Activated CD4-positive, alpha-beta T cell treated with anti-CD3 and anti-CD28 coated beads, Interleukin-2, Interleukin-6, amounts not matched to agents 100 ng/mL and 50 ng/mL, durations not matched to agents 16 hours and 8 hours (primary cell): ENCODE measurements at regions not wholly inside any gene's neighbourhood (a gene's known extent, or its start where the extent isn't known, plus 50 kb on each side); places are given as distances from the start of the nearest gene placed in this dataset.

Experiments
- DNase-seq: peaks from one replicate; pipeline ENCODE4 v3.0.0-alpha.2; 2020

DNA sequence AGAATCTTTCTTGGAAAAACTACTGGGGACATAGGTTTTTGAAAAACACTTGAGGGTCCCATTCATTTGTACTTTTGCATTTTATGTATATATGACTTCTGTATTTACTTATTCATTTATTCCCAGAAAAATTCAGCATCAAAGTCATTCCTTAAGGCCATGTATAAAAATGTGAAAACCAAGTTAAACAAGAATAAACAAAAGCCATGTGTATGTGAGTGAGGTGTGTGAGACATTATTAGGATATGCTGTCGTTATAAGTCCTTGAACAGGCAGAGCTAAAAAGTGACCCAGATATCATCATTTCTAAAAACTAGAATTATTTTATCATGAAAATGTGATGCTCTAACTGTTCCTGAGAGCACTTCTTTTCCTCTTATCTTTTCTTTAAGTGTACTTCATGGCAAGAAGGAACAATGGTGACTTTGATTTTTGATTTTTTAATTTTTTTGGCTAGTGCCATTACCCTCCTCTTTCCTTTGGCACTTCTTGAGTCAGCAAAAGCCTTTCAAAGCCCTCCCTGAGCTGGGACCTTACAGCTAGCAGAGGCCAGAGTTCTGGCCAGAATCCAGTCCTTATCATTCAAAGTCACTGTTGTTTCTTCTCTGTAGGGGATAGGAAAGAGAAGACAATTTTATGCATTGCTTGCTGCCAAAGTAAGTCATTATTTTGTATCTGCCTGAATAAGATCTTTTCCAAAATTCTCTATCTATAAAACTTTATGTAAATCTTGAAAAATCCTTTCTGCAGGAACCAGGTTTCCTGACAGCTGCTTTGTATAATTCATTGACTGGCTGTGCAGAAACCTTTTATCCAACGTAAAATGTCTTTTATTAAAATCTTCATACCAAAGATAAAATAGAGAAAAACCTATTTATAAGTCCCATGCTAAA, 419.7 kb upstream of the PRICKLE1 start:
- no peak for DNase-seq

DNA sequence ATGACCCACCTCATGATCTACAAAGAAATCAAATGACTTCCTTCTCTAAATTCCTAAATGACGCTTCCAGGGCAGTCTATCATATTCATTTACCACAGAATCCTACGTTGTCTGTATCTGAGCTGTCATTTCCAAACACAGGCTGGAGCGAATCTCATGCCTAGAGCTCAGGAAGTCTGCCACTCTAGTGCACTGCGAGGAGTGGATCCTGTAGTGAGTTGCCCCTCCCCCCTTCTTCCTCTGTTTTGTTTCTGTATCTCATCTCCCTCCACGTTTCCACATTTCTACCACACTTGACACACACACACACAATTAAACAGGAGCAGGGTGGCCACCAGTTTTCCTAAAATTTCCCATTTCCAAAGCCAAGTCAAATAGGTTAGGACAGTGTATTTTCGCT, 415.4 kb upstream of the PRICKLE1 start:
- no peak for DNase-seq

DNA sequence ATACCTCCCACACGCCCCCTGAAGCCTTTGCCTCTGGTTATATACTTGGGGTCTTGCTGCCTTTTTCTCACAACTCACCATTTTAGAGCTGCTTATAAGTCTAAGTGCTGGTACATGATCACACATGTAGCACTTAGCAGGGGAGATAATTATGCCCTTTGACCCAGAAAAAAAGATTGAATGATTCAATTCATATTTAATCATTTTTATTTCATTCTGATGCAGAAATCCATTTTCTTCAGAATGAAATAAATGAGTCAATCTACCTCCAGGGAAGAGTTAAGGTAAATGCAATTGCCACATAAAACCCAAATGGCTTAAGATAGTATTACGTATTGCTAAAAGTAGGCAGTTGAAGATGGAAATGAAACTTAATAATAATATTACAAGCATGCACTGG, 414.6 kb upstream of the PRICKLE1 start:
- no peak for DNase-seq

DNA sequence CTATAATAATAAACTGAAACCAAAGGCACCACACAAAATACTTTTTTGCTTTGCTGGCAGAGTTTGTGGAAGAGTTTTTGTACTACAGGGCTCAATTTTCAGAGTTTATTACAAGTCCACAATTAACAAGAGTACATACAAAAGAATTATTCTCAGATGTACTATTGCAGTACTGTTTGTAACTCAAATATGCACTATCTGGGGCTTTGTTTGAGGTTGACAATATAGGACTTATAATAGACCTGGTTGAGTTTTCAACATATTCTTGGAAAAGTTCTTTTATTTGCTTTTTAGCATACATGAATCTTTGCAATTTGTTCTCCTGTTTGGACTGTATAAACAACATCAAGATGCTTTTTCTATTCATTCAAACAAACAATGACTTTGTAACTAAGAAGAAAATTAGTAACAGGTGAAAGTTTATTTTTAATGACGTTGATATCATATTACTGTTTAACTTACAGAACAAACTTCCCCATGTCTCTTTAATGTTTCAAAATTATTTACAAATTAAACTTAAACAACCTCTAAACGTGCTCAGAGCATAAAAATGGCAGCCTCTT, 407.4 kb upstream of the PRICKLE1 start:
- no peak for DNase-seq

DNA sequence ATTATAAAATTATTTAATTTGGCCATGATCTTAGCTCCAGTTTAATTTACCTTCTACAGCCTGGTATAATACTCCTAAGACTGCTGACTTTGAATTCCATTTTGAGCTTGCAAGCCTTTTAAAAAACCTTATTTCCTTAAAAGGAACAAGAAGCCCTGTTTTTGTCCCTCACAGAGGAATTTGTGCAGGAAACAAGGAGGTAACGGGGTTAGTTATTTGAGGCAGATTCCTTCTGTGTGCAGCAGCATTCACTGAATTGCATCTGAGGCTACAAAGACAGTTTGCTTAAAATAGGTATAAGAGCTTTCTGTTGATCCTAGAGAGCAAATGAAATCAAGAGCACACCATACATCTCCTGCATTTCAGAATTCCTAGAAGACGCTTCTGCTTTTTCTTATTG, 403.3 kb upstream of the PRICKLE1 start:
- no peak for DNase-seq

DNA sequence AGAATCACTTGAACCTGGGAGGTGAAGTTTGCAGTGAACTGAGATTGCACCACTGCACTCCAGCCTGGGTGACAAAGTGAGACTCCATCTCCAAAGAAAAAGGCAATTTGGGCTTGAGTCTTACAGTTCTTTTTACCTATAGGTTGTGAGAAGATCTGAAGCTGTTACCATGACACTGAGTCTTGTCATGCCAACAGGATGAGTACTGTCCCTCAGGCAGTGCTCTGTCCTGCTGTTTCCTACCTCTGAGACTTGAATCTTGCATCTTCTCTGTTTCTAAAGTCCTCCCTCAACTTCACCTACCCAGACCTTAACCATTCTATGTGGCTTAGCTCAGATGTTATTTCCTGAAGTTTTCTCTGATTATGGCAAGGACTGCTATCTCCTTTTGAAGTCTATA, 400.8 kb upstream of the PRICKLE1 start:
- no peak for DNase-seq

DNA sequence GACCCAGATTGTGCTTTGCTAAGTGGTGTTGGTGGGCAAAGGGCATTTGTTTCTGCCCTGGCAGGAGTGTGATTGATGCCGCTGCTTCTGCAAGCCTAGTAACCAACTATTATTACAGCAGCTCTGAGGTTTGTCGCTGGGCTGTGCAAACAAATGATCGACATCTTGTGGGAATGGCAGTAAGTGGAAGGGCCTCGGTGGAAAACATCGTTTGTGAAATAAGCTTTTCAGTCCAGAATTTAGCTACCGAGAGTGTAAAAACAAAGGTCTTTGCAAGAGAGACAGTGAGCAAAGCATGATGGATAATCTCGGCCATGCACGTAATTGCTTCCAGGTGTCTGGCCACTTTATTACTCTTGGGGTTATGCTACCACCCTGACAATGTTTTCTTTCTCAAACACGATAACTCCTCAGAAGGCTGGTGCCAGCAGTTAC, 397.7 kb upstream of the PRICKLE1 start:
- DNase-seq: no peak

DNA sequence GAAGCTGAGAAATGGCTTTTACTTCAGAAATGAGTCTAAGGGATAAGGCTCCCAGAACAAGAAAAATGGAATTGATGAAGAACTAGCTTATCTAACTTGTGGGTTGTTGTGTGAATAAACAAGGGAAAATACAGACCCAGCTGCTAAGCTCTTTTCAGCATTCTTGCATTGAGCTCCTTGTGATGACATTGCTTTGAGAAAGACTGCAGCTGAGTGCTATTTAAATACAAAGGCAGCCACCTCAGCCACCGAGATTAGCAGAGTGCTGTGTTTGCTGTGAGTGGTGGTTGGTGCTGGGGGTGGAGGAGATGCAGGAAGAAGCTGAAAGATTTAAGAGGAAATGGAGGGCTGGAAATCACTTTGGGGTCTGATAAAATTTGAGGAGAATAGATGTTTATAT, 396.0 kb upstream of the PRICKLE1 start:
- DNase-seq: no peak

DNA sequence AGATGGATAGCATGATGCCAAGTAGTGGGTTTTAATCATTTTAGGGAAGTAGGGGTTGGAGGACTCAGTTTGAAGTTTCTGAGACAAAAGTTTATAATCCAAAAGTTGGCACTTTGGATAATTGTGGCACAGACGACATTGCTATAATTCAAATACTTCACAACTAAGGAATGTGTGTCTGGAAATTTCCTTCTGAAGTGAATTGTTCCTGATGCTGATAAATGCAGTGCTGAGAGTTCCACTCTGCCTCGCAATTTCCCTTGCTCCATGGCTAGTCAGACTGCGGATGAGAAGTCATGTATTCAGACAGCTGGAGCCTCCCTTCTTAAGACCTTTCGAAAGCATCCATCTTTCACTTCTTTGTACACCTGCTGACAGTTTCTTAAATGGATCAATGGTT, 393.3 kb upstream of the PRICKLE1 start:
- DNase-seq: no peak

DNA sequence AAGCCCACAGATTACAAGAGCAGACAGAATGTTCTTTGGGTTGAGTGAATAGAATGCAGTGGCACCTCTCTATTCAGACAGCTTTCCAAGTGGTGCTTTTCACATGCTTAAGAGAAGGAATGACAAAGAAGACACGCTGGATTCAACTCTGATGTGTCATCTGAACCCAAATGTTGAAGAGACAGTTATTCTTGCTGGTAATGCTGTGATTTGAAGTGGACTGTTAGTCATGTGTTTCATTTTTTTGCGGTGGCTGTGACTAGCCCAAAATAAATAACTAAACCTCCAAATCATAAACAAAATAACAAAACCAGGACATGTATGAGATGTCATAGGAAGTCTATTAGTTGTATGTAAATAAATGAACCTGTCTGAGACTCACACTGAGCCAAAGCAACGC, 391.8 kb upstream of the PRICKLE1 start:
- DNase-seq: no peak

DNA sequence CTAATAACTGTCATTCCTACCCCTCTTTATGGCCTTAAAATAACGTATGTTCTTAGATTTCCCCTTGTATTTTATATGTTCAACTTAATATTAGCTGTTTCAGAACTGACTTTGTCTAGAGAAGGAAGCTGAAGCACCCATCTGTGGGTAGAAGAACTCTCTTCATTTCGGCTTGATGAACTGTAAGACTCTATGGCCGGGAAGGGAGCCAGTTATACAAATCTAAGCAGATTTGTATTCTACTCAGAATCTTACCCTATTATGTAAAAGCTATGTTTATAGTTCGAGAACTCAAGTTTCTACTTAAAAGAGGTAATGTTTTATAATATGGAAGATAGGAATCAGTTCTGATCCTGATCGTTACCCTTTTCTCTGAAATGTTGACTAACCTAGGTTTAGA, 390.9 kb upstream of the PRICKLE1 start:
- no peak for DNase-seq

DNA sequence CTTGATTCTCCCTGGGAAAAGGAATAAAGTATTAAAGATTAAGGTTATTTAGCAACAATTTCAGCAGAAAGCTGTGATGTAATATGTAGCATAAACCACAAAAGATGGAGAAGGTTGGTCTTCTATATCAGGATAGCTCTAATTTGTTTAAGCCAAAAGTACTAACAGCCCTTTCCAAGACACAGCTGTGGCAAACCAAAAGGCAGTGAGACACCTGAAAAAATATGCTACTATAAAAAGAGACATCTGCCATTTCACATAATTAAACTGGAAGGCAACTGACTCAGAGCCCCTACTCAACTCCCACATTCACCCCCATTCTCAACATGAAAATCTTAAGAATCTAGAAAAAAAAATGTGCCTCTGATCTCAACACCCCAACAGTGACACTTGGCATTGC, 390.2 kb upstream of the PRICKLE1 start:
- DNase-seq: no peak

DNA sequence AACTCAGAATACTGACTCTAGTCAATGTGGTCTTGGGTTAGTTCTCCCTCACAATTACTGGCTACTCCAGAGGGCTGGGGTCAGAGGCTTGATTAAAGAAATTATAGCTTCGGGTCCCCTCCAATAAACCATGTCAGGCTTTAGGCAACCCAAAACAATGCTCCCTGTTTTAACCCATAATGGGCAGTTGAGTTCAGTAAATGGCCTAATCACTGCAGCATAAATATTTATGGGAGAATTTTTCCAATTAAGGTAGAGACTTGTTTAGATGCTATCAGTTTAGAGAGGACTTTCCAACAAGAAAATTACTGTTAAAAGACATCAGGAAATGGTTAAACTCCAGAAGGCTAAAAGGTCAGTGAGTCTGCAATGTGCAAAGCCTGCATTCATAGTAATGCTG, 389.2 kb upstream of the PRICKLE1 start:
- no peak for DNase-seq

DNA sequence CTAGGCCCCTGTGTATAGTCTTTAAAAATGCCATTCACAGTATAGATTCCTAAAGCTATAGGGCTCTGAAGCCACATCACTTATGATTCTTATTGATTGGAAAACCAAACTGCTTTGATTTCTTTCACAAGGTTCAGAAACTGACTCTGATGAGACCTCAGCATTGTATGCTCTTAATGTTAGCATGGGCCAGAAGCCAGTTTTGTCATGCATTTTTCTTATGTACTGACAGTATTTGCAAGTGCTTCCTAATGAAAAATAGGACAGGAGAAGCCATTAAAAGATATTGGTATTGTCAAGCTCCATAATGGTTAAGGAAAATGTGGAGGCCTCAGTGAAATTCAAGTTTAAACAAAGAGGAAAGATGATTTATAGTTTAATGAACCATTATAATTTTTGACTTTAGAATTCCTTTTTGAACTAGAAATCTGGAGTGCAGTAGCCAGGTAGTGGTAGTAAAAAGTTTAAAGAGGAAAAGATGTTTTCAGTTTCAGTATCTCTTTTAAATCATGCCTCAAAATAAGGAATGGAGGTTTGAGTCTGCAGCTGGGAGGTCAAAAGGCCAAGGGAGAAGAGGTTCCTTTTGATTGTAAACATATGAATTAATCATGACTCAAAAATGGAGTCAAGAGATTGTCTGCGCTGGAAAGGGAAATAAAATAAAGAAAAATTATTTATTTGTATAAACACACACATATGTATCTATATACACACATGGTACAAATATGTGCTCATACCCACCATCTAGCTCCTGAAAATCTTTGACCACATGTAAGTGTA, 388.1 kb upstream of the PRICKLE1 start:
- no peak for DNase-seq

DNA sequence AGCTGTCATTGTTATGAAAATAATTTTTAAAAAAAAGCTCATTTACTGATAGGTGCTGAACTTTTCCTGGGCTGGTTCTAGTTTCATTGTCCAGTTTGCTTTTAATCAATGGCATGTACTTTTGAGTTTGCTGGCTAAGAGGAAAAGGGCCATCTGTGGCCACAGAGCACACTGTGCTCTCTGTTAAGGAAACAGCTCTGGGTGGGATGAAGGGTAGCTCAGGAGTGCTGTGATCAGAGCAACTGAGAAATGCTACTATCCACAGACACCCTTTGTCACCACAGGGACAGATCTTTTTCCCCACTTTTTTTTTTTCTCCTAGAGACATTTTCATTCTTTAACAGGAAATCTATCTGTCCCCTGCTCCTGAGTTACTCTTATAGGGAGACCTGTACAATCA, 387.1 kb upstream of the PRICKLE1 start:
- DNase-seq: no peak

DNA sequence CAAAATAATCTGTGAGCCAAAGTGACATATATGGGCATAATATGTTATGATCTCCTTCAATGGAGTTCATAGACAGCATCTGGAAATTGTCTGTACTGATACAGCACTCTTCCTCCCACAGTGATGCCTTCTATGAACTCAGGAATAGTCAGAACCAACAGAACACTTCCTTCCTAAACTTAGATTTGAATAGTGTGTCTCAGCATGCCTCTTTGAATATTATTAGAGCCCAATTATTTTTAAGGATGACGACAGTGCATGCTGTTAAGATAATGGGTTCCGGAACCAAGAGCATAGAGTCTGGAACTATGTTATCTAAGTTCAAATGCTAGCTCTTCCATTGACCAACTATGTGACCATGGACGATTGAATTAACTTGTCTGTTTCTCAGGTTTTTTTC, 386.6 kb upstream of the PRICKLE1 start:
- DNase-seq: no peak

DNA sequence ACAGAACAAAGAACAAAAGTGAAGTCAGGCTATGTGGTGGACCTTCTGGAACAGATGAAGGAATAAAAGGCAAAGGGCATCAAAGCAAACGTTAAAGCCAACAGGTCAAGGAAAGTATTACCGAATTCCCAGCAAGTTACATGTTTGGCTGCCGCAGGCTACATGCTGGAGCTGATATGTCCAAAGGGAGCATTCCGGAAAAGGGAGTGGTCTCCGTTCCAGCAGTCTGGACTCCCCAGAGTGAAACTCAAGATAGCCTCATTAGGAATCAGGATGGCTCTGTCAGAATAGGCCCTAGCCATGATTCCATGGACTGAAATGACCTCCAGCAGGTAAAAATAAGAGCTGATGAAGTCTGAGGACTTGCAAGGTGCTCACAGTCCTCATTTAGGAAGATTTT, 379.8 kb upstream of the PRICKLE1 start:
- DNase-seq: no peak

DNA sequence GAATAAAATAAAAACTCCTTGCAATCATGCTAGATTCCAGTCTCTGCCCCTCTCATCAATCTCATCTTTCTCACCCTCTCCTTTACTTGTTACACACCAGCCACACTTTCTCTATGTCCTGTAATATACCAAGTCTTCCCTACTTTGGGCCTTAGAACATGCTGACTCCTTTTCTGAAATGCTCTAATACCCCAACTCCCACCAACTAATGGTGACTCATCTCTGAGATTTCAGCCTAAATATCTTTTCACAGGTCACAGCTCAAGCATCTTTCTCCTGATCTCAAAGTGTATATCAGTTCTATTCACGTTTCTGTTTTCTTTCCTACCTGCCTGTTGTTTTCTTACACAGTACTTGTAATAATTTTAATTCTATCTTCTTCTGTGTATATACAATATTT, 378.9 kb upstream of the PRICKLE1 start:
- DNase-seq: no peak

DNA sequence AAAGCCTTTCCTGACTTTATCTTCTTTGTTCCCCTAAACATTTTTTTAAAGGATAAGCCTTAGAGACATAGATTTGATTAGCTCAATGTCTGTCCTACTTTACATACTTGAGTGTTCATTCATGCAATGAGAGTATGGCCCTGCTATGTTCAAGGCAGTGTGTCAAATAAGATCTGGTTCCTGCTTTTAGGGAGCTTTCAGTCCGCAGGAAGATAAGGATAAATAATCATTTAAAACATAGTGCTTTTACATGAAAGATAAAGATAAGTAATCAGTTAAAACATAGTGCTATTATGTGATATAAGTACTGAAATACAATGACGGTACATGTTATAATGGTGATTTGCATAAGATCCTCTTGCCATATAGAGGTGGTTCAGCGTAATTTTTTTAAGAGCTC, 378.3 kb upstream of the PRICKLE1 start:
- no peak for DNase-seq

DNA sequence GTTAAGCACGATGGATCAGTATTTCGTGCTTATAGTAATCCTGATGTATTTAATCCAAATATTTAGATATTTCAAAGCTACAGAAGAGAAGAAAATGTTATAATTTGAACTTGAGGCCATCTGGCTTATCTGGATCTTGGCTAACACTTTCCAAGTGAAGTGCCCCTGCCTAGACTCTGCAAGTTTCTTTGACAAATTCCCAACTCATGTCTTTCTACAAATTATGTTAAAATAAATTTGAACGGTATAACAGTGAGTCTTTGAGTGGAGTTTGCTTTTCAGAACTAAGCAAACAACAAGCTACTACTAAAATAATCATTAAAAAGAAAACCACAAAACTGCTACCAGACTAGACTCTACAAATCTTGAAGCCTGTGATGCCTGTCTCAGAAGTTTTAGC, 374.4 kb upstream of the PRICKLE1 start:
- DNase-seq: no peak

DNA sequence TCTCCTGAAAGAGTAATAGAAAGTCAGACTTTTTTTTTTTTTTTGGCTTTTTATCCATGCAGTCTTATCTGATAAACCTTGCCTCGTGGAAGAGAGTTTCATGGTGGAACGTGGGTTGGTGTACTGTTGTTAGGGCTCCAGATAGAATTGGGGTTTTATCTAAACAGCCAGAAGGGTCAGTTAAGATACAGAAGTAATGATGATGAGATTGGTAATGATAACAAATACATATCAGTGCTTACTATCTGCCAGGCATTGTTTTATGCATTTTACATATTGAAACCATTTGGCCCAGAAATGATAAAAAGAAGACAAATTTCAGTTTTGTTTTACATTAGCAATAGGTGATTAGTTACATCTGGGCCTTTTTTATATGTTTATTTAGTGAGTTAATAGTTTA, 372.8 kb upstream of the PRICKLE1 start:
- DNase-seq: no peak

DNA sequence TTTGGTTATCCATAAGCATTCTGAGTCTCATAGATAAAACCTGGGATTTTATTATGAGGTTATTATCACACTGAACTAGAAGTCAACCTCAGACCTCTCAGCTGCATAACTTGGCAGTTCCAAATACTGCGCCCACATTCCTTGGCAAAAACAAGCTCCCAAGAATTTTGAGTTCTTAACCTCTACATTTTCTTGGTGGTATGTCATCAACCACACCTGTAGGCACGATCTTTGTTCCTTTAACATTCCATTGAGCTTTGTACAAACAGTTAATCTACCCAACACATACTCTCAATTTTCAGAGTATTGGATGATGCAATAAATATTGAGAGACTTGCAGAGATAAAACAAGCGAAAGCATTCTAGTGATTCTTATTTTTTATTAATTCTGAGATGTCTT, 371.8 kb upstream of the PRICKLE1 start:
- DNase-seq: no peak

DNA sequence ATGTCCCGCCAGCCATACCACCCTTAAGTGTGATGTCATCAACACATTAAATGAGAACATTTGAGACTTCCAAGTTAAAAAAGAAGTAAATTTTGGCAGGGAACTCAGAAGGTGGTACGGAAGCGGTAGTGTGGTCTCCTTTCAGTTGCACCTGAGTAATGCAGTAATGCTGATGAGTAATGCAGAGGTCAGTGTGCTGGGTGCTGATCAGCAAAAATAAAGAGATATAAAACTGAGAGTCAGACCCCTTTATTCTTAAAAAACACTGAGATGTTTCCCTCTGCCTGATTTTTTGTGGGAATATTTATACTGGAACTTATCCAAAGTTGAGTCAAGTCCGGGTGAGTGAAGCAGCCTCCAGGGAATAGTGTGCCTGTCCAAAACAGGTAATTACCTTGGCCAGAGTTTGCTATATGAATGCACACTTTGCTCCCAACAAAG, 370.6 kb upstream of the PRICKLE1 start:
- no peak for DNase-seq

DNA sequence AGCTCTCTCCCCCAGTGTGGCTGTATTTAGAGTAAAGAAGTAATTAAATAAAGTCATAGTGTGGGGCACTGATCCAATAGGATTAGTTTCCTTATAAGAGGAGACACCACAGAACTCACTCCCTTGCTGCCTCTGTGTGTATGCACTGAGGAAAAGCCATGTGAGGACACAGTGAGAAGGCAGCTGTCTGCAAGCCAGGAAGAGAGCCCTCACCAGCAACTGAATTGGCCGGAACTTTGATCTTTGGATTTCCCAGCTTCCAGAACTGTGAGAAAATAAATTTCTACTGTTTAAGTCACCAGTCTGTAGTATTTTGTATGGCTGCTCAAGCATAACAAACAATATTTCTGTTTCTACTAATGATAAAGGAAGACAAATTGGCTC, 368.7 kb upstream of the PRICKLE1 start:
- DNase-seq: no peak
